ENCODE measurements at regions not wholly inside any gene's neighbourhood (a gene's known extent, or its start where the extent isn't known, plus 50 kb on each side); places are given as distances from the start of the nearest gene placed in this dataset.

GRCh38 chr10:62887642-62888041 is 71.5 kb upstream of the EGR2 start:
- DNase-seq (ENCODE audit: low read depth in 2 of 3, low spot score in 2 of 3) = no peak

GRCh38 chr10:62885684-62886461 is 69.7 kb upstream of the EGR2 start:
- no peak for DNase-seq (ENCODE audit: low read depth in 2 of 3, low spot score in 2 of 3)

- DNase-seq (ENCODE audit: low read depth in 2 of 3, low spot score in 2 of 3) = no peak
These were observed 64.0 kb upstream of the EGR2 start for GRCh38 chr10:62880162-62880561.

- no peak for DNase-seq (ENCODE audit: low read depth in 2 of 3, low spot score in 2 of 3)
These were observed 57.7 kb upstream of the EGR2 start for GRCh38 chr10:62873866-62874265.

- no peak for DNase-seq (ENCODE audit: low read depth in 2 of 3, low spot score in 2 of 3)
These were observed 54.7 kb upstream of the EGR2 start for GRCh38 chr10:62870866-62871265.

GRCh38 chr10:62869958-62870357 is 53.8 kb upstream of the EGR2 start:
- DNase-seq (ENCODE audit: low read depth in 2 of 3, low spot score in 2 of 3) = no peak

GRCh38 chr10:62866941-62867340 is 50.8 kb upstream of the EGR2 start:
- no peak for DNase-seq (ENCODE audit: low read depth in 2 of 3, low spot score in 2 of 3)

- DNase-seq (ENCODE audit: low read depth in 2 of 3, low spot score in 2 of 3) = no peak
These were observed 50.3 kb upstream of the EGR2 start for GRCh38 chr10:62866451-62866850.

Measured in hematopoietic multipotent progenitor cell (in vitro differentiated cells).